K562 (cell line): ENCODE measurements at regions not wholly inside any gene's neighbourhood (a gene's known extent, or its start where the extent isn't known, plus 50 kb on each side); places are given as distances from the start of the nearest gene placed in this dataset.

ENCODE experiments used
- EP300 ChIP-seq: IDR thresholded peaks from 2 replicates; pipeline ENCODE4 v1.6.1; 2012; ENCODE audit warnings: low read length, improper control_type of control experiment
- GATA2 ChIP-seq: sonication (generic); formaldehyde crosslinking; IDR thresholded peaks from 2 replicates; pipeline ENCODE4 v1.4.0; 2020; ENCODE audit warnings: mild to moderate bottlenecking, missing genetic modification reagents
- MAFG ChIP-seq: fragments of 450-650 bp; conservative IDR thresholded peaks from 2 replicates; pipeline ENCODE4 v1.6.1; 2016; ENCODE audit warnings: missing genetic modification characterization, missing compliant biosample characterization
- PTBP1 ChIP-seq: fragments of 200-400 bp; formaldehyde crosslinking; IDR thresholded peaks from 2 replicates; pipeline ENCODE4 v1.6.1; 2017; ENCODE audit warnings: low read depth, low read length
- RAD21 ChIP-seq, 2 experiments: fragments of 250-450 bp in 1 of 2; fragments of 450-650 bp in 1 of 2; sonication (Bioruptor Pico) in 1 of 2; formaldehyde crosslinking in 1 of 2; IDR thresholded peaks in 1 of 2; conservative IDR thresholded peaks in 1 of 2; 2 replicates each; pipeline versions ENCODE4 v1.4.0 to v1.8.0; 2020 to 2022; ENCODE audit warnings: mild to moderate bottlenecking in 2 of 2, moderate library complexity in 1 of 2

GRCh38 chr21:22409571-22409970, 1411.4 kb downstream of the NCAM2 start:
- no peak for TF ChIP-seq GATA2 (CRISPR knock-in tag)
- no peak for TF ChIP-seq MAFG (tag)
- TF ChIP-seq EP300 = no peak
- TF ChIP-seq PTBP1 = no peak
- TF ChIP-seq RAD21 (CRISPR knock-in tag; conservative IDR thresholded peaks at IDR 0.05 in 1 of 2, IDR thresholded peaks at IDR 0.05 in 1 of 2) = no peak
